NCI-H2107 (cell line): ENCODE measurements at regions not wholly inside any gene's neighbourhood (a gene's known extent, or its start where the extent isn't known, plus 50 kb on each side); places are given as distances from the start of the nearest gene placed in this dataset.
A peak's percentile ranks its signal among the peaks of the same experiment; 100 is the strongest.

Source experiments
- DNase-seq: peaks from one replicate; lab custom pipeline; 2025; lab: John Stamatoyannopoulos, UW

DNA sequence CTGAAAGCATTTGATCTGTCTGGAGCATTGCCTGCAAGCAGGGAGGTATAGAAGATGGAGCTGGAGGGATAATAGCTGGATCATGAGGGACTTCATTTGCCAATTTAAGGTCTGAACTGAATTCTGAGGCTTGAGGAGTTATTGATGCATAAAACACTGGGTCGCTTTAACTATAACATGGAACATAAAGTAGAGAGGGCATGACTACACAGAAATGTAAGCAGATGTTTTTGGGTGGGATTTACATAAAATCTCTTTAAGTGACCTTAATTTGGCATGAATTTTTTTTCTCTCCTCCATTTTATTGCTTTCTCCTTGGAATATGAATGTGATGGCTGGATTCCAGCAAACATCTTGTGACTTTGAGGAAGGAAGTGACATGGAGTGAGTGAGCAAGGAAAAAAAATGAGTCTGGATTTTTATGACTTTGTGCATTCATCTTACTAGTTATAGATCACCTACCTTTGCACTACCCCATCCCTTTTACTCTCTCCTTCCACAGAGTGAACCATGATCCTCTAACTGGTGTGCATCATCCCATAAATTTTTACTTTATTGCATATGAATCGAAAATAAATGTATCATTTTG lies 356.0 kb downstream of the DUSP6 start:
- DNase-seq = no peak

DNA sequence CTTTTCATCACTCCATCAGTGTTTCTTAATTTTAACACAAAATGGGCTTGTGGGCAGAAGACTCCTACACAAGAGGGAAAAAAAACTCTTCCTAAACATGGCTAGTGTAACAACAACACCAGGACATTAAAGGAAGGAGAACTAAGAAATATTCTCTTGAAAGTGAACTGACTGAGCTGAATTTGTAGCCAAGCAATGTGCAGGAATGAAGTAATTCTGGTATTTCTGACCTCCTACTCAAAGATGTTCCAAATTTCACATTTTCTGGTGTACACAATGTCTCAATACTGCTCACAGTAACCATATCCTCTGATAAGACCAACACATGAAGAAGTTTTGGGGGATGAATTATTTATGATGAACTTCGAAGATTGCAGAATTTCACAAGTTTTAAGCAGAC lies 357.3 kb downstream of the DUSP6 start:
- no peak for DNase-seq

DNA sequence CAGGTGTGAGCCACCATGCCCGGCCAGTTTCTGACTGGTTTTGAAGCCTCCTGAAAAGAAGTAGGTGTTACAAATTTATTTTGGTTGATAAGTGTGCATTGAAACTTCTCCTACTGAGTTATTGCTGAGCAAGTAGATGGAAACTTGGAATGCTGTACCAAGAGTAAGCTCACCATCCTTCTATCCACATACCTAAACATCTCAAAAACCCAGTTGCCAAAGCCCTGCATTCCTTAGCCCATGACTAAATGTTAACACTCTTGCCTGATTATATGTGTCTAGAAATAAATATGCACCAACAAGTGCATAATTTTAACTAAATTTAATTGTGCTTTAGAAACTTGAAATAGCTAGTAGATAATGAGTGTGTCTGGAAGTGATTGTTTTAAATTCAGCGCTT lies 357.8 kb downstream of the DUSP6 start:
- no peak for DNase-seq

DNA sequence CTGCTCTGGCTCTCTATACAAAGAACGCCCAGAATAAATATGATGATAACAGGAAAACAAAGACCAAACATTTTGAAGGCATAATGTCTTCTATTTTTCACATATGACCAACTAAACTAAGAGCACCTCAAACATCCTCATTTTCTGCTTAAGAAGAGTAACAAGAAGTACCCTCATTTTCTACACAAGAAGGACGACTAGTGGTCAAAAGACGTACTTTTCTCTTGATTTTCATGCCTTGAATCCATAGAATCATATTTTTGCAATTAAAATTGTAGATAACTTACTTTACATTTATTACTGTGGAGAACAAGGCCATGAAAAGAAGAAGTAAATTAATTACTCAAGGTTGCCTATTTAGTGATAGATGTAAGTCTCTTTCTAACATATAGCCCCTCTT lies 358.6 kb downstream of the DUSP6 start:
- DNase-seq = peak; percentile 18

DNA sequence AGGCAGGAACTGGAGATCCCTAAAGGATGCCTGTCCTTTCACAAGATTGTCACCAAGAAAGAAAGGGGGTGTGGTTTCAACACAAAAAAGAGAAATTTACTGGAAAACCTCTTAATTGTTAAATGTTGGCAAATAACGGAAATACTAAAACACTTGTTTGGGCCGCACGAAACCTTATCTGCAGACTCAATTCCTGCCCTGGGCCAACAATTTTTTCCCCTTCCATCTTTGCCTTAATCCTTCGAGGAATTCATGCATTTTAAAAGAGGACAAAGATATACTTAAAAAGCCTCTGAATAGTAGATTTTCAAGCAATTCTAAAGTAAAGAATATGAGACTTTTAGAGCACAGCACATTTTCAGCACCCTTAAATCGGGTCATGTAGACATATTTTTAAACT lies 366.2 kb downstream of the DUSP6 start:
- no peak for DNase-seq

DNA sequence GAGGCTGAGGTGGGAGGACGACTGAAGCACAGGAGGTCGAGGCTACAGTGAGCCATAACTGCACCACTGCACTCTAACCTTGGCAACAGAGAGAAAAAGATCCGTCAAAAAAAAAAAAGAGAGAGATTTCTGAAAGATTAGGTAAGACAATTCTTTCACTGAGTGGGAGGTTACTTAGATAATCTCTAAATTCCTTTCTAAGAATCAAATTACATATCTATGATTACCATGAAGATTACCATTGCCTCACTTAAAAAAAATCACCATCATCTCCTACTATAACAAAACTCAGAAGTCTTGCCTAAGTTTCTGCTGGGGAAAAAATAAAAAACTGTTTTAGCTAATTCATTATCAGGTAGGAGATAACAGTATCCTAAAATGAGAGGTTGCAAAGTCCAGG lies 366.7 kb downstream of the DUSP6 start:
- DNase-seq = no peak

DNA sequence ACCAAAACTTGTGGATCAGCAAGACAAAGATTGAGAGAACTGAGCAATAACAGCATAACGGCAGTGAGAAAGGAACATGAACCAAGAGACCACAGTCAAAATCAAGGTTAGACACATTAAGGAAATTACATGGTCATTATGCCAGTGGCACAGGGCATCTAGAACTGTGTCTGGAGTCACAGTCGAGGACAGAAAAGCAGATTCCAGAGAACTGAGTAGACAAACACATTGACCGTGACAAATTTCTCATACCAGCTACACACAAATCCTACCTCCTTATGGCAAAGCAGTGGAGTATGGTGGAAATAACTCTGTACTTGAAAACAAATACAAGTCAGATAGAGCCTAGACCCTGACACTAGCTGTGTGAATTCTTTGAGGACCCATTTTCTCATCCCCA lies 367.3 kb downstream of the DUSP6 start:
- no peak for DNase-seq

DNA sequence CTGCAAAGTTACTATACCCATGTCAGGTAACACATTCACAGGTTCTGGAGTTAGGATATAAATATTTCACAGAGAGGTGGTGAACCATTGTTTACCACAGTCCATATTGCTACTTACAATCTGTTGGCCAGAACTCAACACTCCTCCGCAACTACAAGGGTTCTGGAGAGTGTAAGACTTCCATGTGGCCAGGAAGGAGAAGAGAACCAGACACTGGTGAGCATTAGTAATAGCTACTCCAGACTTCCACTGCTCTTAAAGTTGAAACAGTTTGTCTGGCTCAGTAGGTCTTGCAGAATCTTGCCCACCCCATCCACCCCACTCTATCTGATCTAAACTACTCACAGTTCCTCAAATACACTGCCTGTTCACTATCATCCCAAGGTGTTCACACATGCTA lies 369.6 kb downstream of the DUSP6 start:
- no peak for DNase-seq

DNA sequence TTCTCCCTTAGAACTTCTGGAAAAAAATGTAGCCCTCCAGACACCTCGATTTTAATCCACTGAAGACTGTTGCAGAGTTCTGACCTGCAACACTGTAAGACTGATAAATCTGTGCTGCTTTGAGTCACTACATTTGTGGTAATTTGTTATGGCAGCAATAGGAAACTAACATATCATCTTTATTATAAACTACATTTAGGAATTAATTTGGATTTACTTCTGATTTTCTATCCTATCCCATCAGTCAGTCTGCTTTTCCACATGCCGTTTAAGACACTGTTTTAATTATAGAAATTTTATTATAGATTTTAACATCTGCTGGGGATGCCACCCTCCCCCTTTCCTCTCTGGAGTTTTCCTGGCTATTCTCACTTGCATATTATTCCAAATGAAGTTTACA lies 375.2 kb downstream of the DUSP6 start:
- no peak for DNase-seq

DNA sequence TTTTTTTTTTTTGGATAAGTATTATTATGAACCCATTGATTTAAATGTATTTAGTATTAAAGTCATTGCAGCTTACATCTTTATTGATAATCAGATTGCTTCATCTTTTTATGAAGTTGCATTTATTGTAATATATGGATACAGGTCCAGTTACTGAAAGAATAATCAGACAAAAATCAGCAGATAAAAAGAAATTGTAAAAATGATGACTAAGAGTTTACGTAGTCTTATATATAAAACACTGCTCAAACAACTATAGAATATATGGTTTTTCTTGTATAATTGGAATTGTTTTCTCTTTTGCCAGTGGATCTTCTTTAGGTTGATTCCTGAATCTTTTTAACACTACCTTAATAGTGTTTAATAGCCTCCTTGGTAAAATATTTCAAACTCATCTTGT lies 378.3 kb downstream of the DUSP6 start:
- DNase-seq = no peak

DNA sequence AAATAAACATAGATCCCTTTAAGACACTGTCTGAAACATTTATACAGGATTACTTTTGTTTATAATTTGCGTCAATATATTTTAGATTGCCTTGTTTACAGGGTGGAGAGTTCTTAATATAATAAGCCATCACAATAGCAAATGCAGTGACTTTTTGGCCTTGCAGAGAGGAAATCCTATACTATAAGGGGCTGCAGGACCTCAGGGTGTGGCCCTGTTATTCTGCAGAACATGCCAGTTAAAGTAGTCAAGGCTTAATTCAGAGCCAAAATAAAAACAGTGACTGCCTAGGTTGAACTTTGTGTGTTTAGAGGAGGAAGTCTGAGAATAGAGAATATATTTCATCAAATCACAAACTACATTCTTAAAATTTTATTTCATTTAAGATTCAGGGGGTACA lies 381.6 kb downstream of the DUSP6 start:
- DNase-seq = no peak

DNA sequence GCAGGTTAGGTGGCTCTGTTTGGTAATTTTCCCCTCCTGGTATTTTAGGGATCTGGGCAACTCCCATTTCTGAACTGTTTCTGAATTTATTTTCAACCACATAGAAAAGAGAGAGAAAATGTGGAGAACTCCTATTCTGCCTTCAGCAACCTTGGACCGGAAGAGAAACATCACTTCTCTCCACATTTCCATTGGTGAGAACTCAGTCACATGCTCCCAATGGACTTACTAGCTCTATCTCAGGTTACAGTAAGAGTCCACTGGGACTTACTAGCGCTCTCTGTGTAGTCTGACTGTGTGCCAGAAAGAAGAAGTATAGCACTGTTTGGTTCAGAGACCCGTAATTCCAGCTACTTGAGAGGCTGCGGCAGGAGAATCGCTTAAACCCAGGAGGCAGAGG lies 383.2 kb downstream of the DUSP6 start:
- no peak for DNase-seq

DNA sequence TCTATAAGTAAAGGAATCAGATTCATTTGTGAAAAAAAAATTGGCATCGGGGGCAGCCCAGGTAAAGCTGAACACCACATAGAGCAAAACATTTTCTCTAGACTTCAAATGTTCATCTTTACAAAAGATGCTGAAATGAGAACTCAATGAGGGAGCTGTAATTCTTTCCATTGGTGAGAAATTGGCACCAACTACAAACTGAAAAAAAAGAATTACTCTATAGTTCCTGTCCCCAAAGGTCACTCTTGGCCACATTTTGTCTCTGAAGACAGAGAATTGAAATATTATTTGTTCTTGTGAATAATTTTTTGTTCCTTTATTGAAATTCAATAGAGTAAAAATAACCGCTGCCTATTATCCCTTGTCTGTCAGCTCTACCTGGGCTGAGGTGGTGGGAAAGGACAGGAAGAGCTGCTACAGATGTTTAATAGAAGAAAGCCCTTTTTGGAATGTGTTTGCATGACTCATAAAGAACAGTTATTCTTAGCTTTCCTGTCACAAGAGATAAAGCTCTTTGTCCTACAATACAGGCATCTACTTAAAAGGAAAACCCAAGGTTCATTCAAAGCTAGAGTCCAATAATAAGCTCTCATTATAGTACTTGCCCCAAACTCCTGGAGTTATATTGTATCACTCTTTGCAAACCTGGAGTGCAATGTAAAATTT lies 380.1 kb upstream of the KITLG start:
- no peak for DNase-seq

DNA sequence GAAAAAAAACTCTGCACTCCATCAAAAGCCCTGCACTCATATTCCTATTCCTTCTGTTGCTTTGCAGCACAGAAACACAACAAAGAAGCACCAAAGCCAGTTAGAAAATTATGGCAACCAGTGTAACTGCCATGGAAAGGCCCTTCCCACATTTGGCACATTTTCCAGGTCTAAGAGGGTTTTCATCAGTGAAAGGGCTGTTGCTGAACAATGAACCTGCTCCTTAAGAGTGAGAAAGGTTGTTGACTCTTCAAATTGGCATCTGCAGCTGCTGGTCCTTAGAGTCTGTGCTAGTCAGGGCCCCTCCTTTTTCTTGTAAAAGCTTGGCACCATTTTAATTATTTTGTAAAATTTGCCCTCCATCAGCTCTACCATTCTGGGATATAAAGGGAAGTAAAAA lies 378.7 kb upstream of the KITLG start:
- DNase-seq = peak; percentile 72

DNA sequence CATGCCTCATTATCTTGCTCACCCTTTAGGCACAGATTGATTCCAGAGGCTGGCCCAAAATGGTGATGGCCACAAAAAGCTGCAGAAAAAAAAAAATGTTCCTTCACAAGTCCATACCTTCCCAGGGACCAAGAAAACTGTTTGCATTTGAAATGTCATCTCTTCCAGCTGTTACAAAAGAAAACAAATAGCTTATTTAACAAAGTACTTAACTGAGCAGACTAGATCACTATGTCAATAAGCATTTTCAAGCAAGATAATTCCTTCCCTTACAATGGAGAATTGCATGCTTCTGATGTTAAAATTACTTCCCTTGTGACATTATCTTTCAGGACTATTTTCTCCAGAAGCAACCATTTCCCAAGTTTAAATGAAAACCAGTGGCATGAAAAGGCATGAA lies 377.9 kb upstream of the KITLG start:
- no peak for DNase-seq

DNA sequence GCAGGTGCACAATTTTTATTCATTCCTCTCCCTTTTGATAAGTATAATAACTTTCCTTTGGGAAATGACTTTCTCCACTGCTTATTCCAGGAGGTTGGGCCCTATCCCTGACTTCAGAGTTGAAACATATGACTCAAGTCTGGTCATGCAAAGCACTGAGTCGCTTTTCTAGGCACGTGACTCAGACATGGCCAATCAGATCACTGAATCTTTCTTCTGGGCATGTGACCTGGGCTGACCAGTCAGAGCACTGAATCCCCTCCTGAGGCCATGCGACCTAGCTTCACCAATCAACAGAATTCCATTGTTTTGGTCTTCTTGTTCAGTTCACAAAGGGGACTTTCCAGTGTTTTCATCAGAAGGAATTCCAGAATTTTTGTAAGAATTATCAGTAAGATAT lies 377.1 kb upstream of the KITLG start:
- DNase-seq = no peak

DNA sequence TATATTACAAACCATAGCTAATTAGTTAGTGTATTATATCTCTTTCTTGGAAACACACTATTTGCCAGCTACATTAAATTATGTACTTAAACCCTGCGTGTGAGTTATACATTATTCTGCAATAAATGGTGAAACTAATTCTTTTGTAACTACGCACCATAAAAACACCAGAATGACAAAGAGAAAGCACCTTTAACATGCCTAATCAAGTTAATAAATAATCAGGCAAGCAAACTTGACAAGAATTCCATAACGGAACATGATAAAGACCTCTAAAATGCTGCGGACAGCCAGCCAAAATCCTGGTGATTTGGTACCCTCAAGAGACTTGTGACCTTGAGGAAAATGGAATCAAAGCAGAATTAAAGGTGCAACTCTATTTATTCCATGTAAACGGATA lies 375.3 kb upstream of the KITLG start:
- DNase-seq = no peak

DNA sequence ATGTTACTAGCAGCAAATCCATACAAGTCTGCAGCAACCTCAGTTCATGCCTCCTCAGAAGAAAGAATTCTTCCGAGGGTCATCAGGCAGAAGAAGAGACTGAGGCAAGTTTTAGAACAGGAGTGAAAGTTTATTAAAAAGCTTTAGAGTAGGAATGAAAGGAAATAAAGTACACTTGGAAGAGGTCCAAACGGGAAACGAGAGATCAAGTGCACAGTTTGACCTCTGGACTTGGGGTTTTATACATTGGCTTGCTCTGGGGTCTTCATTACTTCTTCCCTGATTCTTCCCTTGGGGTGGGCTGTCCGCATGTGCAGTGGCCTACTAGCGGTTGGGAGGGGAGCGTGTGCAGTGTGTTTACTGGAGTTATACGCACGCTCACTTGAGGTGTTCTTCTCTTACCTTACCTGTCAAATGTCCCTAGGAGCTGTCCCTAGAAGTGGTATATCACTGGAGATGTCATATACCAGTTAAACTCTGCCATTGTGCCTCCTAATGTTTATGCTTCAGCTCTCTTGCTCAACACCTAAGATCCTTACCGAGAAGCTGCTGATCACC lies 372.8 kb upstream of the KITLG start:
- no peak for DNase-seq

DNA sequence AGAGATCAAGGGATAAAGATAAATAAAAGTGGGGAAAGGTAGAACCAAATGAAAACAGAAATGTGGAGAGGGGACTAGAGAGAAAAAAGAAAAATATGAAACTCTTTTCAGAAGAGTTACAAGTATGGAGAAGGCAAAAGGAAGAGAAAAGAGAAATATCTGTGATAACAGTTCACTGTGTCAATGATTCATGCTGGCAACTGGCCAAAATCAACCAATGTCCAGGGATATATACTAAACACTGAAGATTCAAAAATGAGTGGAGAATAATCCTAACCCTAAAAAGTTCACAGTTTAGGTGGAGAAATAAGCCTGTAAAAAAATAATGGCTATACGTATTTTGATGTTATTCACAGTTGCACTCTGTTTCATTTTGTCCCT lies 372.3 kb upstream of the KITLG start:
- no peak for DNase-seq

DNA sequence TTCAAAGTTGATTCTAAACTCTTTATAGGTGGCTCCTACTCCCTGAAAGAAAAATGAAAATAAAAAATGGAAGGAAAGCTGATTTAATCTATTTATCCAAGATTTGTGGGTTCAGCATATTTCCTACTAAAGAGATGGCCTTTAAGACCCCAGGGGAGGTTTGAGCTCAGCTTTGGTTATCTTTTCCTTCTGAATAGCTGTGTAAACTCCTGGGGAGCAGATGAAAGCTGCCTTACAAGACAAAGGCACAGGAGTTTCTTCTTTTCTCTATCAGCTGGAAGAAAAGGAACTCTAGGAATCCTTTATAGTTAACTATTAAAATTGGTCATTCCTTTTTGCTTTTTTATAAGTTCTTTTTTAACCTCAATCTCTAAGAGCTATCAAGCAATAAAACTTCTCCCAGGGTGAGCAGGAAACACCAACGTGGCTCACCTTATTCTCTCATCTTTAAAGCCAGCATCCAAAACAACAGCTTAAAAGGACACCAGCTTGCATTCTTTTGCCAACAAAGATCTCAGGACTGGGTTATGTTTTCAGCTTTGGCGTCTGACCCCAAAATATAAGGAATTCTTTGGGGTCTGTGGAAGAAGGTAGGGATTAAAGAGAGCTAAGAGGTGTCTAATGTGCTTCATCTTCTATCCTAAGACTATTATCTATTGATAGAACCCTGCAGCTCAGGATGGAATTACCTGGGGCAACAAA lies 371.7 kb upstream of the KITLG start:
- DNase-seq = no peak

DNA sequence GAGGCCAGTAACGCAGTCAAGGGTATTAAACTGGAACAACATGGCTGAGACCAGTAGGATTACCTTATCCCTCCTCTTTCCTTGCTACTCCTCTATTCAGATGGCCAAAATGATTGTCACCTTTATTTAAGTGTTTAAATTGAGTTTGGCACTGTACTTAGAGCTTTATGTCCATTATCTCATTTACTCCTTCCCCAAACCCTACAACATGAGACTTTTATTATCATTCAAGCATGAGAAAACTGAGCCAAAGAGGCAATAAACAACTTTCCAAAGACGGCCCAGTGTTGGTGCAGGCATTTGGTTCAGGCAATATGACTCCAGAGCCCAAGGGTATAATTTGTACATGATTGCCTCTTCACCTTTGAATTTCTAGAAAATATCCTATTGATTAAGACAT lies 370.9 kb upstream of the KITLG start:
- no peak for DNase-seq

DNA sequence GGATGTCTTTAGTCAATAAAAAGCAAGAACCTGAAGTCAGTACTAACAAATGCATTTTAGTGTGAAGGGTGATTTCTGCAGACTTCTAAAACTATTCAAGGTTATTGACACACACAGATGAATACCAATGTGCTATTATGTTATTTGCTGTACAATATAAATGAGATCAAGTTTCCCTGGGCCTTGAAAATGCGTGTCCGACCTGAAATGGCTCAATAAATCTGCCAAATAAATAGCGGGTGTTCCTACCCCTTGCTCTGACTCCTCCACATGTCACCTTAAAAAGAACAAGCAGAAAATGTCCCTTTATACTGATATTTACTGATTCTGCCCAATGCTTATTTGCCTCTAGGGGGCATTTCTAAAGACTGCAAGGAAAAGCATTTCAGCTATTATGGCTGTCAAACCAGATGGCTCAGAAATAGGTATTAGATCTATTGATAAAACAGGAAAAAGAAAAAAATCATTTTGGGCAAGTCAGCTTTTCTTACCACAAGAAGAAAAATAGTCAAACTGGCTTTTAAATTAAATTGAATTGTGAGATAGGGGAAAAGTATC lies 367.3 kb upstream of the KITLG start:
- no peak for DNase-seq

DNA sequence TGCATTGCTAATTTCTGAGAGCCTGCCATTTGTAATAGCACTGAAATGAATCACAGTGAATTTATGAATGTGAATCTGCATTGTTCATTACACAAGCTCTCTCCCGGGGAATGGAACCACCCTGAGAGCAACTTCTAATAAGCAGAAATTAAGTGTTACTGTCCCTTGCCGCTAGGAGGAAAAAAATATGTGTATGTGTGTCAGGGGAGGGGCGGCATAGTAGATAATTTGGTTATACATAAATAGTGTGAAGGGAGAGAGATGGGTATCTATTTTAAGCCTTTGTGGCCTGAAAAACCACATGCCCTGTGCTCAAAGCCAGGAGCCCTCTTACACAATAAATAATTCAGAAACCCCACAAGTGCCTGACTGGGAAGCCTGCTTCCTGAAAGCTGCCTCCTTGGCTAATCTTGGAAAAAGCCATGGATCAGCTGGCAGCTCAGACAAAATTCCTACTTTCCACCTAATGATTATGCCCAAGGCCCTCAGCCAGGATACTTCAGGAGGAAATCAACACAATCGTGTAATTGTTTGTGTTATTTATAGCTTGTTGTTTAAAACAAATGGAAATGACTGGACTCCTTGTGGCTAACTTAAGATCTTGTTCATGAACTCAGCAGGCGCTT lies 366.2 kb upstream of the KITLG start:
- DNase-seq = no peak
